ENCODE measurements at regions not wholly inside any gene's neighbourhood (a gene's known extent, or its start where the extent isn't known, plus 50 kb on each side); places are given as distances from the start of the nearest gene placed in this dataset.
"Not testable (repeated sequence)": the region's sequence is repeated elsewhere in the genome, so short reads cannot be mapped to it uniquely, and the experiment has no call there.

GRCh38 chr4:66023061-66023460 is 352.8 kb upstream of the EPHA5 start:
- DNase-seq (ENCODE audit: low read depth), result no peak

- no peak for DNase-seq (ENCODE audit: low read depth)
Observed at GRCh38 chr4:66017671-66018070, 347.4 kb upstream of the EPHA5 start.

DNA sequence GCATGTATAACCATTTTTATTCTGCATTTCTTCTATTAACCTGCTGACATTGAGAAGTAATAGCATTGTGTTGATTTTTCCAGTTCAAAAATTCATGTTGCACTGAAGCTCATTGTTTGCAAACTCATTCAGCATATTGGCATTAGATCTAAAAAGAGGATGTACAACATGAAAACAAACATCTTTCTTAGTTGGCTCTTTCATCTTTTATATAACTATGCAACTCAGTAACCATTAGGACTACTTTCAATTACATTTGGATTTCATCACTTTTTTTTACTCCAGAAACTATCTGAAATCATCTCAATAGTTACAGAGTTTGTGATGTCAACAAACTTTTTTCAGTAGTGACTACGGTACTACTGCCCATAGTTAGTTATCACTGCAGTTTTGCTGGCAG is 346.0 kb upstream of the EPHA5 start:
- DNase-seq (ENCODE audit: low read depth), result no peak

GRCh38 chr4:66014146-66014765 is 344.0 kb upstream of the EPHA5 start:
- DNase-seq (ENCODE audit: low read depth), result no peak

- no peak for DNase-seq (ENCODE audit: low read depth)
Observed at GRCh38 chr4:66000510-66001117, 330.3 kb upstream of the EPHA5 start.

- no peak for DNase-seq (ENCODE audit: low read depth)
Observed at GRCh38 chr4:65999518-65999871, 329.2 kb upstream of the EPHA5 start.

DNA sequence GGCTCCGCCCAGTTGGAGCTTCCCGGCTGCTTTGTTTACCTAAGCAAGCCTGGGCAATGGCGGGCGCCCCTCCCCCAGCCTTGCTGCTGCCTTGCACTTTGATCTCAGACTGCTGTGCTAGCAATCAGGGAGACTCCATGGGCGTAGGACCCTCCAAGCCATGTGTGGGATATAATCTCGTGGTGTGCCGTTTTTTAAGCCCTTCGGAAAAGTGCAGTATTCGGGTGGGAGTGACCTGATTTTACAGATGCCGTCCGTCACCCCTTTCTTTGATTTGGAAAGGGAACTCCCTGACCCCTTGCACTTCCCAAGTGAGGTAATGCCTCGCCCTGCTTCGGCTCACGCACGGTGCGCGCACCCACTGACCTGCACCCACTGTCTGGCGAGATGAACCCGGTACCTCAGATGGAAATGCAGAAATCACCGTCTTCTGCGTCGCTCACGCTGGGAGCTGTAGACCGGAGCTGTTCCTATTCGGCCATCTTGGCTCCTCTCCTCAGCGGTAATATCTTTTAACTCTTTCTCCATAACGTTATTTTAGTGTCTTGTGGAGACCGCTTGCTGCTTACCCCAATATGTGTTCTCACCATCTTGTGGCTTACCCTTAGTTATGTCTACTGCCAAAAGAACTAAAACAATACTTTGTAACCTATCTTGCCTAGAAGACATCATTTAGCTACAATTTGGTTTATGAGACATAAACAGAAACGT is 328.7 kb upstream of the EPHA5 start:
- DNase-seq (ENCODE audit: low read depth), result not testable (repeated sequence)

DNA sequence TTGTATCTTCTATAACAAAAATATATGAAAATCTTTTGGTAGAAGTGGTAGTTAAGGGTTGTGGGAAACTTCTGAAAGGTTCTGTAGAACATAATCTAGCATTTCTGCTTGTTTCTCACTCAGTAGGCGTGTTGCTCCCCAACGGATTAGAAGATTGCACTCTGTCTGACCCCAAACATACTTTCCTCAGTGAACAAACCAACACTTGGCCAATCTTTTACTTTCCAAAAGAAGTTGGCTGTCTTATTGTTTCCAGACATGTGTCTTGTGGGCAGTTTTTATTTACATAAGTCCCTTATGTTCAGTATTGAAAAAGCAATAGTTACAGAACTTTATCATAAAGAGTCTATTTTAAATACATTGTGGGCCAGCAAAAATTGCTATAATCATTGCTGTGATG is 312.8 kb upstream of the EPHA5 start:
- no peak for DNase-seq (ENCODE audit: low read depth)

- no peak for DNase-seq (ENCODE audit: low read depth)
Observed at GRCh38 chr4:65976287-65976686, 306.0 kb upstream of the EPHA5 start.

GRCh38 chr4:65973186-65973585 is 302.9 kb upstream of the EPHA5 start:
- no peak for DNase-seq (ENCODE audit: low read depth)

DNA sequence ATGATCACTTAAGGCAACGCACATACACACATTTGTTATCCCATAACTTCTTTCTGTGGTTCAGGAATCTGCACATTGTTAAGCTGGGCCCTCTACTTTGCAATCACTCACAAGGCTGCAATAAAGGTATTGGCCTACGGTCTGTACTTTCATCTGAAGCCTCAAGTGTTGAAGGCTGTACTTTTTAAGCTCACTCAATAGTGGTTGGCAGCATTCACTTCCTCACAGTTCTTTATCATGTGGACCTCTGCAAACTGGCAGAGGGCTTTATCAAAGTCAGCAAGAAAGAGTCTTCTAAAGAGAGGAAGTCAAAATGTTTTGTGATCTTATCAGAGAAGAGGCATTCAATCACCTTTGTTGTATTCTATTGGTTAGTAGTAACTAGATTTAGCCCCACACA is 301.4 kb upstream of the EPHA5 start:
- DNase-seq (ENCODE audit: low read depth), result no peak

DNA sequence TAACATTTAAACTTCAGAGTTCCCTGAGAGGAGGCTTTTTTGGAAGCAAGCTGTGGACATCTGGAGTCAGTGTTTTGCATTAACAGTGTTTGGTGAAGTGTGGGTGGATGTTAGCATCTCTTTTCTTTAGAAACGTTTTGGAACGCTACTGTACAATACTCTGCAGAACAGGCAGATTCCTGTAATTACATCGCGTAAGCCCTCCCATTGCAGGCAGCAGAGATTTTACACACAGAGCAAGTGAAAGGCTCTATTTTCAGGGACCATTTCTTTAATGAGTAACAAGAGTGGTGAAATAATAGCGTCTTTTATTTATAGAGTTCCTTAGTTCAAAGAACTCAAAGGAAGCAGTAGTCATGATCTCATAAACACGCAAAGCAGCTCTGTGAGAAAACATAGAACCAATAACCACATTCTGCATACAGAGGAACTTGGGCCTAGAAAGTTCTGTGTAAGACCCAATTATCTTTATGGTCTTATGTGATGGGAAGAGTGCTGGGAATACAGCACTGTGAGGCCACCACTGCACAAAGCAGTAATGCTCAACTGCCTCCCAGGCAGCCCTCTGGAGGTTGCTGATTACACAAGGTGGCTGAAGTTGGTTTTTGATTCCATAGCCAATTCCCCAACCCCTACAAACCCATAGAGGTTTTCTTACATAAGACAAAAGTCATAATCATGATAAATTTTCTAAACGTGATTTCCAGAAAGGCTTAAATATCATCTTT is 298.7 kb upstream of the EPHA5 start:
- DNase-seq (ENCODE audit: low read depth), result no peak

- no peak for DNase-seq (ENCODE audit: low read depth)
Observed at GRCh38 chr4:65960751-65961150, 290.5 kb upstream of the EPHA5 start.

- no peak for DNase-seq (ENCODE audit: low read depth)
Observed at GRCh38 chr4:65954416-65954815, 284.1 kb upstream of the EPHA5 start.

DNA sequence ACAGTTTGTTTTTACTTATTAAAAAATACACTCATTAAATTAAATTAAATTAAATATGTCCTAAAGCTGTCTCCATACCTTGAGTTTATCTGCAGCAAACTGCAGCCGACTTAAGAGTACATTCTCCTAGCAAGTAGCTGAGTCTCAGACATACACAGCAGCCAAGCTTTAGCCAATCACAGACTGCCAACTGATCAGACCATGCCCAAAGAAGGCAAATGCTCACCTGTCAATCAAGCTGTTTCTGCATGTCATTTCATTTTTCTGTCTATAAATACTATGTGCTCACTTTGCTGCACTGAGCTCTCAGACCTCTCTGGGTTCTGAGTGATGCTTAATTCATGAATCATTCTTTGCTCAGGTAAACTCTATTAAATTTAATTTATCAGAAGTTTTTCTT is 280.9 kb upstream of the EPHA5 start:
- no peak for DNase-seq (ENCODE audit: low read depth)

DNA sequence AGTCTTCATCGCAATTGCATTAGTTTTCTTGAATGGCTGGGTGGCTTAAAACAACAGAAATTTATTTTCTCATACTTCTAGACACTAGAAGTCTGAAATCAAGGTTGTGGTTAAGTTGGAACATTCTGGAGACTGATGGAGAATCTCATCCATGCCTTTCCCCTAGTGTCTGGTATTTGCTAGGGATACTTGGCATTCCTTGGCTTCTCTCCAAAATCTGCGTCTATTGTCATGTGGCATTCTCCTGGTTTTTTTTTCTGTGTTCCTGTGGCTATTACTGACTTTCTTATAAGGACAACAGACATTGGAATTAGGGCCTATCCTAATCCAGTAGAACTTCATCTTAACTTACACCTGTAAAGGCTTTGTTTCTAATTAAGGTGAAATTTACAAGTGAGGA is 272.8 kb upstream of the EPHA5 start:
- no peak for DNase-seq (ENCODE audit: low read depth)

DNA sequence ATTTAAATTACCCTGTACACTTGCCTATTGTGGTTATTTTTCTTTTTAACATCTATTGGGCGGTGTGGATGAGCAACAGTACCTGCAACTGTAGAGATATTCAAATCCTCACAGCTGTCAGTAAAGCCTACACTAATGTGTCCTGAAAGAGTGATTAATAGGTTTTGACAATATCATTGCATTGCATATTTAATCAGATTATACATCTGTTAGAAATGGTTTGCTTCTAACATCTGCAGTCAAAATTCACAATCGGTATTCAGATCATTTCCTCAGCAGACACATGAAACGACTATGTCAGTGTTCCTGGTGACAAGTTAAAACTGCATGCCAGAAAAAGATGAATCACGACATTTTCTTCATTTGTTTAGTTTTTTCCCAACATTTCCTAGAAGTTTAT is 254.6 kb upstream of the EPHA5 start:
- no peak for DNase-seq (ENCODE audit: low read depth)

GRCh38 chr4:65923616-65924015 is 253.3 kb upstream of the EPHA5 start:
- no peak for DNase-seq (ENCODE audit: low read depth)

DNA sequence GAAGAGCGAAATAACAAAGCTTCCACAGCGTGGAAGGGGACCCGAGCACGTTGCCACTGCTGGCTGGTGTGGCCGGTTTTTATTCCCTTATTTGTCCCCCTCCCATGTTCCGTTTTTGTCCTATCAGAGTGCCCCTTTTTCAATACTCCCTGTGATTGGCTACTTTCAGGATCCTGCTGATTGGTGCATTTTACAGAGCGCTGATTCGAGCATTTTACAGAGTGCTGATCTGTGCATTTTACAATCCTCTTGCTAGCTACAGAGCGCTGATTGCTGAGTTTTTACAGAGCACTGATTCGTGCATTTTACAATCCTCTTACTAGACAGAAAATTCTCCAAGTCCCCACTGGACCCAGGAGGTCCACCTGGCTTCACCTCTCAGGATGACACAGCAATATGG is 250.9 kb upstream of the EPHA5 start:
- DNase-seq (ENCODE audit: low read depth), result no peak

GRCh38 chr4:65918872-65919271 is 248.6 kb upstream of the EPHA5 start:
- no peak for DNase-seq (ENCODE audit: low read depth)

- DNase-seq (ENCODE audit: low read depth), result no peak
Observed at GRCh38 chr4:65918212-65918611, 247.9 kb upstream of the EPHA5 start.

DNA sequence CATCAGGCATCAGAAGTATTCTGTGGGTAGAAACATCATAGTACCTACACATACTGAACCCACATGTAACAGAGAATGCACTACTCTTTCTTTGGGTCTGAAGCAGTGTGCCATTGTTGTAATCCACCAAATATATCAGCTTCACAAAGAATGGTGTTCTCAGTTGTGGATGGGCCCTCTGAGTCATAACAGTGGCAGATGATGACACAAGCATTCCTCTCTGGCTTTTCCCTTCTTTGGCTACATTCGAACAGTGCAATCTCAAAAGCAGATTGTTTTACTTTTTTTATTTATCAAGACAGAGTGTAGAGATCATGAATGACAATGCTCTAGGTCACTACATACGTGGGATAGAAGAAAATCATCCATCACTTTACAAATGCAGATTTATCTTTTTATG is 247.2 kb upstream of the EPHA5 start:
- DNase-seq (ENCODE audit: low read depth), result no peak

DNA sequence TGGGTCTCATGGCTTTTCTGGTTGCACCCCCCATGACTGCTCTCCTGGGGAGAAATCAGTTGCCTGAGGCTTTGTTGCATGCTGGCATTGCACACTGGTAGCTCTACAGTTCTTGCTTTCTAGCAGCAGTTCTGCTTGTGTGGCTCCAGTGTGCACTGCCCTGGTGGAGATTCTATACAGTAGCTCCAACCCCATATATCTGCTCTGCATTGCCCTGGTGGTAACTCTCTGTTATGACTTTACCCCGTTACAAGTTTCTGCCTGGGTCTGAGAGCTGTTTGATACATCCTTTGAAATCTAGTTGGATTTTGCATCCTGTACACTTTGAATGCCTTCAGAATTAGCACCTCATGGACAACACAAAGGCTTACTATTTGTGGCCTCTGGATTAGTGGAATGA is 241.4 kb upstream of the EPHA5 start:
- DNase-seq (ENCODE audit: low read depth), result no peak

Data from T-helper 22 cell (primary cell).